PC-3 (cell line): ENCODE measurements at regions not wholly inside any gene's neighbourhood (a gene's known extent, or its start where the extent isn't known, plus 50 kb on each side); places are given as distances from the start of the nearest gene placed in this dataset.

Experiments
- EZH2phosphoT487 ChIP-seq: fragments of 300-600 bp; sonication (generic); IDR thresholded peaks from 2 replicates; pipeline ENCODE4 v1.6.1; 2018; ENCODE audit warnings: mild to moderate bottlenecking, antibody characterized with exemption, low read length, borderline replicate concordance
- TF ChIP-seq, protein P1 (sequence below): fragments of 300-600 bp; sonication (generic); conservative IDR thresholded peaks from 2 replicates; pipeline ENCODE4 v1.5.1; 2017; ENCODE audit warnings: antibody characterized with exemption, low read depth, mild to moderate bottlenecking, low read length

DNA sequence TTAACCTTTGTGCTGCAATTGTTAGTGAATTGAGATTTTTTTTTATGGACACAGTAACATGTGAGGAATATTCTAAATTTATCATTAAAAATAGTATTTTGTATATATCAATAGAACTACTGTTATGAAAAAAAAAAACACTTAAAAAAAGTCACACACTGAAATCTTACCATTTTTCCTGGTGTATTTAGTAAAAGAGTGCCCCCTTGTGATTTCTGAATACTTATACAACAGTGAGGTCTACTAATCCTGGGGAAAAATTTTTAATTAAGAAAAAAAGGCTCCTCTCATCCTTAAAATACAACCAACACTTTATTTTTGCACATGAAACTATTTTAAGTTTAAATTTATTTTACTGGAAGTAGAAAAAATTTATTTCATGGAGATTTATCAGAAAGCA is 56.4 kb upstream of the SPOCK3 start:
- no peak for TF ChIP-seq EZH2phosphoT487
- TF ChIP-seq, protein P1, sequence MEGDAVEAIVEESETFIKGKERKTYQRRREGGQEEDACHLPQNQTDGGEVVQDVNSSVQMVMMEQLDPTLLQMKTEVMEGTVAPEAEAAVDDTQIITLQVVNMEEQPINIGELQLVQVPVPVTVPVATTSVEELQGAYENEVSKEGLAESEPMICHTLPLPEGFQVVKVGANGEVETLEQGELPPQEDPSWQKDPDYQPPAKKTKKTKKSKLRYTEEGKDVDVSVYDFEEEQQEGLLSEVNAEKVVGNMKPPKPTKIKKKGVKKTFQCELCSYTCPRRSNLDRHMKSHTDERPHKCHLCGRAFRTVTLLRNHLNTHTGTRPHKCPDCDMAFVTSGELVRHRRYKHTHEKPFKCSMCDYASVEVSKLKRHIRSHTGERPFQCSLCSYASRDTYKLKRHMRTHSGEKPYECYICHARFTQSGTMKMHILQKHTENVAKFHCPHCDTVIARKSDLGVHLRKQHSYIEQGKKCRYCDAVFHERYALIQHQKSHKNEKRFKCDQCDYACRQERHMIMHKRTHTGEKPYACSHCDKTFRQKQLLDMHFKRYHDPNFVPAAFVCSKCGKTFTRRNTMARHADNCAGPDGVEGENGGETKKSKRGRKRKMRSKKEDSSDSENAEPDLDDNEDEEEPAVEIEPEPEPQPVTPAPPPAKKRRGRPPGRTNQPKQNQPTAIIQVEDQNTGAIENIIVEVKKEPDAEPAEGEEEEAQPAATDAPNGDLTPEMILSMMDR, result peak; percentile 63
